ENCODE measurements at regions not wholly inside any gene's neighbourhood (a gene's known extent, or its start where the extent isn't known, plus 50 kb on each side); places are given as distances from the start of the nearest gene placed in this dataset.

DNA sequence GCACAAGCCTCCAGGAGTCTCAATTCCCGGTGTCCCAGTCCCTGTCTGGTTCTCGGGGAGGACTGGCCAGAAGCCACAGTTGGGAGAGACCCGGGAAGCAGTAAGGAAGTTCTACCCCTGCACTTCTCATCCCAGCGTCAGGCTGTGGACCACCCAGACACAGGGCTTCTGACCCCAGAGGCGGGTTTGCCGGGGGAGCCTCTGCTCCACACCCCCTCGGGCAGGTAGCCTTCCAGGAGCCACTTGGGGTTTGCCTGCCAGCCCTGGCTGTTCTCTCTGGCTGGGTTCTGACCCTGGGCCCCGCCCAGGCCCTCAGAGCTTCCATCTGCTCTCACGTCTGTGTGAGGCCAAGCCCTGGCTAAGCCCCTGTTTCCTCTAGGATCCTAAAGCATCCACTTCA lies 94.4 kb upstream of the GPC1 start:
- H3K9me3 ChIP-seq (ENCODE audit: control insufficient read depth in 2 of 2, low read length in 2 of 2), result peaks cover 2 to 5% of the 10 kb centered on the region in 2 donors
- H3K4me1 ChIP-seq (ENCODE audit: control insufficient read depth in 2 of 2, insufficient read depth in 2 of 2, low read length in 2 of 2), result no peaks in the 10 kb centered on the region
- no peaks in the 10 kb centered on the region for H3K36me3 ChIP-seq (ENCODE audit: control insufficient read depth in 2 of 2, insufficient read depth in 2 of 2, low read length in 2 of 2)
- no peak overlapping the region for H3K4me3 ChIP-seq (ENCODE audit: low read length in 2 of 2)
- no peak overlapping the region for H3K27ac ChIP-seq (ENCODE audit: low read depth in 2 of 2, low read length in 2 of 2)
- no peaks in the 10 kb centered on the region for H3K27me3 ChIP-seq (ENCODE audit: control insufficient read depth in 2 of 2, insufficient read depth in 2 of 2, low read length in 2 of 2)
- no peak overlapping the region for H3K9ac ChIP-seq (ENCODE audit: low read depth in 1 of 2, low read length in 2 of 2)

- Histone ChIP-seq H3K27me3 (ENCODE audit: control insufficient read depth in 2 of 2, insufficient read depth in 2 of 2, low read length in 2 of 2) (no peaks in the 10 kb centered on the region), H3K27ac (ENCODE audit: low read depth in 2 of 2, low read length in 2 of 2) (no peak overlapping the region), H3K9me3 (ENCODE audit: control insufficient read depth in 2 of 2, low read length in 2 of 2) (peaks cover 2 to 5% of the 10 kb centered on the region in 2 donors), H3K36me3 (ENCODE audit: control insufficient read depth in 2 of 2, insufficient read depth in 2 of 2, low read length in 2 of 2) (no peaks in the 10 kb centered on the region), H3K4me1 (ENCODE audit: control insufficient read depth in 2 of 2, insufficient read depth in 2 of 2, low read length in 2 of 2) (no peaks in the 10 kb centered on the region), H3K9ac (ENCODE audit: low read depth in 1 of 2, low read length in 2 of 2) (no peak overlapping the region), H3K4me3 (ENCODE audit: low read length in 2 of 2) (no peak overlapping the region)
Measured at GRCh38 chr2:240343548-240343947, 91.9 kb upstream of the GPC1 start.

GRCh38 chr2:240344904-240345303 lies 90.6 kb upstream of the GPC1 start:
- no peak overlapping the region for H3K4me3 ChIP-seq (ENCODE audit: low read length in 2 of 2)
- H3K9ac ChIP-seq (ENCODE audit: low read depth in 1 of 2, low read length in 2 of 2), result no peak overlapping the region
- no peaks in the 10 kb centered on the region for H3K4me1 ChIP-seq (ENCODE audit: control insufficient read depth in 2 of 2, insufficient read depth in 2 of 2, low read length in 2 of 2)
- peaks cover 2 to 5% of the 10 kb centered on the region in 2 donors for H3K9me3 ChIP-seq (ENCODE audit: control insufficient read depth in 2 of 2, low read length in 2 of 2)
- no peak overlapping the region for H3K27ac ChIP-seq (ENCODE audit: low read depth in 2 of 2, low read length in 2 of 2)
- no peaks in the 10 kb centered on the region for H3K27me3 ChIP-seq (ENCODE audit: control insufficient read depth in 2 of 2, insufficient read depth in 2 of 2, low read length in 2 of 2)
- no peaks in the 10 kb centered on the region for H3K36me3 ChIP-seq (ENCODE audit: control insufficient read depth in 2 of 2, insufficient read depth in 2 of 2, low read length in 2 of 2)

GRCh38 chr2:240346015-240346752 lies 89.3 kb upstream of the GPC1 start:
- no peaks in the 10 kb centered on the region for H3K36me3 ChIP-seq (ENCODE audit: control insufficient read depth in 2 of 2, insufficient read depth in 2 of 2, low read length in 2 of 2)
- no peak overlapping the region for H3K4me3 ChIP-seq (ENCODE audit: low read length in 2 of 2)
- no peaks in the 10 kb centered on the region for H3K4me1 ChIP-seq (ENCODE audit: control insufficient read depth in 2 of 2, insufficient read depth in 2 of 2, low read length in 2 of 2)
- H3K9ac ChIP-seq (ENCODE audit: low read depth in 1 of 2, low read length in 2 of 2), result no peak overlapping the region
- no peaks in the 10 kb centered on the region for H3K27me3 ChIP-seq (ENCODE audit: control insufficient read depth in 2 of 2, insufficient read depth in 2 of 2, low read length in 2 of 2)
- no peak overlapping the region for H3K27ac ChIP-seq (ENCODE audit: low read depth in 2 of 2, low read length in 2 of 2)
- H3K9me3 ChIP-seq (ENCODE audit: control insufficient read depth in 2 of 2, low read length in 2 of 2), result peaks cover 2 to 5% of the 10 kb centered on the region in 2 donors

GRCh38 chr2:240346753-240347372 lies 88.6 kb upstream of the GPC1 start:
- Histone ChIP-seq H3K9ac (ENCODE audit: low read depth in 1 of 2, low read length in 2 of 2) (no peak overlapping the region), H3K4me3 (ENCODE audit: low read length in 2 of 2) (no peak overlapping the region), H3K27me3 (ENCODE audit: control insufficient read depth in 2 of 2, insufficient read depth in 2 of 2, low read length in 2 of 2) (no peaks in the 10 kb centered on the region), H3K9me3 (ENCODE audit: control insufficient read depth in 2 of 2, low read length in 2 of 2) (peaks cover 2 to 5% of the 10 kb centered on the region in 2 donors), H3K36me3 (ENCODE audit: control insufficient read depth in 2 of 2, insufficient read depth in 2 of 2, low read length in 2 of 2) (no peaks in the 10 kb centered on the region), H3K4me1 (ENCODE audit: control insufficient read depth in 2 of 2, insufficient read depth in 2 of 2, low read length in 2 of 2) (no peaks in the 10 kb centered on the region), H3K27ac (ENCODE audit: low read depth in 2 of 2, low read length in 2 of 2) (no peak overlapping the region)

DNA sequence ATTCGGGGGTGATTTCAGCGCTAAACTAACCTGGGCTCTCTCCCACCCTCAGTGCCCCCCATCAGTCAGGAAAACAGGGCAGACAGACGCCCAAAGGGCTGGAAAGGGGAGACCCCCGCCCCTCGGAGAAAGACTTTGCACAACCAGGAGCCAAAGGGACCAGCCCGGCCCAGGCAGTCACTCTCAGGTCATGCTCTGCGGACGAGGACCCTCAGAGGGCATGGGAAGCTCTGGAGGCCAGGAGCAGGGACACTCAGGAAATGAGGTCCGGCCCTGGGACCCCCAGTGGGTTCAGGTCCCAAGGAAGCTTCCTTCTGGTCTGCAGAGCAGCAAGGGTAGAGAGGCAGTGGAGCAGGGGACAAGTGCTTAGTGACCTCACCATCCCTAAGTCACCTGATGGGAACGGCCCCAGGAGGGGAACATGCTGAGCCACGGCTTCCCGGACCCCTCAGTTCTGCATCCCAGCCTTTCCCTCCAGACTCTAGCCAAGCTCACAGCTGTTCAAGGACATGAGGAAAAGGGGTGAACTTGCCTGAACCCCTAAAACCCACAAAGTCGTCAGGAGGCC lies 88.0 kb upstream of the GPC1 start:
- no peaks in the 10 kb centered on the region for H3K4me1 ChIP-seq (ENCODE audit: control insufficient read depth in 2 of 2, insufficient read depth in 2 of 2, low read length in 2 of 2)
- H3K9me3 ChIP-seq (ENCODE audit: control insufficient read depth in 2 of 2, low read length in 2 of 2), result peaks cover 2 to 5% of the 10 kb centered on the region in 2 donors
- no peaks in the 10 kb centered on the region for H3K36me3 ChIP-seq (ENCODE audit: control insufficient read depth in 2 of 2, insufficient read depth in 2 of 2, low read length in 2 of 2)

GRCh38 chr2:240347949-240348500 lies 87.4 kb upstream of the GPC1 start:
- Histone ChIP-seq H3K27ac (ENCODE audit: low read depth in 2 of 2, low read length in 2 of 2) (no peak overlapping the region), H3K9ac (ENCODE audit: low read depth in 1 of 2, low read length in 2 of 2) (no peak overlapping the region), H3K27me3 (ENCODE audit: control insufficient read depth in 2 of 2, insufficient read depth in 2 of 2, low read length in 2 of 2) (no peaks in the 10 kb centered on the region), H3K36me3 (ENCODE audit: control insufficient read depth in 2 of 2, insufficient read depth in 2 of 2, low read length in 2 of 2) (no peaks in the 10 kb centered on the region), H3K4me1 (ENCODE audit: control insufficient read depth in 2 of 2, insufficient read depth in 2 of 2, low read length in 2 of 2) (no peaks in the 10 kb centered on the region), H3K4me3 (ENCODE audit: low read length in 2 of 2) (no peak overlapping the region), H3K9me3 (ENCODE audit: control insufficient read depth in 2 of 2, low read length in 2 of 2) (peaks cover 2 to 5% of the 10 kb centered on the region in 2 donors)

More for the DNA sequence above, 88.0 kb upstream of the GPC1 start:
- H3K4me3 ChIP-seq (ENCODE audit: low read length in 2 of 2), result no peak overlapping the region
- no peak overlapping the region for H3K9ac ChIP-seq (ENCODE audit: low read depth in 1 of 2, low read length in 2 of 2)
- no peak overlapping the region for H3K27ac ChIP-seq (ENCODE audit: low read depth in 2 of 2, low read length in 2 of 2)
- H3K27me3 ChIP-seq (ENCODE audit: control insufficient read depth in 2 of 2, insufficient read depth in 2 of 2, low read length in 2 of 2), result no peaks in the 10 kb centered on the region

- peaks cover 2 to 5% of the 10 kb centered on the region in 2 donors for H3K9me3 ChIP-seq (ENCODE audit: control insufficient read depth in 2 of 2, low read length in 2 of 2)
- no peak overlapping the region for H3K27ac ChIP-seq (ENCODE audit: low read depth in 2 of 2, low read length in 2 of 2)
- H3K27me3 ChIP-seq (ENCODE audit: control insufficient read depth in 2 of 2, insufficient read depth in 2 of 2, low read length in 2 of 2), result no peaks in the 10 kb centered on the region
- no peaks in the 10 kb centered on the region for H3K4me1 ChIP-seq (ENCODE audit: control insufficient read depth in 2 of 2, insufficient read depth in 2 of 2, low read length in 2 of 2)
- H3K9ac ChIP-seq (ENCODE audit: low read depth in 1 of 2, low read length in 2 of 2), result no peak overlapping the region
- no peaks in the 10 kb centered on the region for H3K36me3 ChIP-seq (ENCODE audit: control insufficient read depth in 2 of 2, insufficient read depth in 2 of 2, low read length in 2 of 2)
- no peak overlapping the region for H3K4me3 ChIP-seq (ENCODE audit: low read length in 2 of 2)
Measured at GRCh38 chr2:240348522-240348921, 86.9 kb upstream of the GPC1 start.

DNA sequence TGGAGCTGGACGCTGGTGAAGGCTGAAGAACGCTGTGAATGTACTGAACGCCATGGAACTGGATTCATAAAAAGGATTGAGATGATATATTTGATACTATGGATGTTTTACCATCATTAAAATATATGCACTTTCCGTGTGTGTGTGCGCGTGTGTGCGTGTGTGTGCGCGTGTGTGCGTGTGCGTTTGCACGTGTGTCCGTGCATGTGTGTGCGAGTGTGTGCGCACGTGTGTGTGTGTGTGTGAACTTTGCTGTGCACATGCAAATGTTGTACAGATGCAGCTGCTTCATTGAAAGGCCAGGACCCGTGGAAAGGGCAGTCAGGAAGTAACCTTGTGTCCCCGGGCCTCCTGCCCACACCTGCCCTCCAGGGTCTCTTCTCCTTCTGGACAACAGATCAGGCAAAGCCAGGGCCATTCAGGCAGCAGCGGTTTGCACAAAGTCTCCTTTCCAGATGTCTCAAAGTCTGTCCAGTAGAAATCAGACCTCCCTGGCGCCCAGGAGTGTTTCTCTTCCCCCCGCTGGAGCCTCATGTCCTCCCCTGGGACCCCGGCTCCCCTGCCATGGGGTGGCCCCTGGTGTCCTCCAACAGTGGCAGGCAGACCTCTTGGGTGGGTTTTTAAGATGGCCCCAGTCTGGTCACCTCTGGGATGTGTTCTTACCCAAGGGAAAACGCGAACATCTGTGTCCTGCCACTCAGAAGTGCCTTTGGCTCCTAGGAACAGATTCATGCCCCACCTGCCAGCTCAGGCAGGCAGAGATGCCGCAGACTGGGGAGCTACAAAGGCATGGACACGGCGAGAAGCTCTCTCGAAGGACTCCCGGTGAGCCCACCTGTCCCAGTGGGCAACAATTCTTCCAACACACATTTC lies 86.1 kb upstream of the GPC1 start:
- H3K9ac ChIP-seq (ENCODE audit: low read depth in 1 of 2, low read length in 2 of 2), result no peak overlapping the region

More for the DNA sequence above, 86.1 kb upstream of the GPC1 start:
- Histone ChIP-seq H3K4me1 (ENCODE audit: control insufficient read depth in 2 of 2, insufficient read depth in 2 of 2, low read length in 2 of 2) (no peaks in the 10 kb centered on the region), H3K27me3 (ENCODE audit: control insufficient read depth in 2 of 2, insufficient read depth in 2 of 2, low read length in 2 of 2) (no peaks in the 10 kb centered on the region), H3K27ac (ENCODE audit: low read depth in 2 of 2, low read length in 2 of 2) (no peak overlapping the region), H3K9me3 (ENCODE audit: control insufficient read depth in 2 of 2, low read length in 2 of 2) (peaks cover 2 to 5% of the 10 kb centered on the region in 2 donors), H3K36me3 (ENCODE audit: control insufficient read depth in 2 of 2, insufficient read depth in 2 of 2, low read length in 2 of 2) (no peaks in the 10 kb centered on the region), H3K4me3 (ENCODE audit: low read length in 2 of 2) (no peak overlapping the region)

All from mucosa of rectum (tissue), 2 donors.